Lower leg skin (tissue), 4 donors: ENCODE measurements at regions not wholly inside any gene's neighbourhood (a gene's known extent, or its start where the extent isn't known, plus 50 kb on each side); places are given as distances from the start of the nearest gene placed in this dataset.
A peak's percentile ranks its signal among the peaks of the same experiment; 100 is the strongest.

Experiments used
- DNase-seq, 2 donors: peaks; one replicate each; pipeline ENCODE4 v3.0.0-alpha.2; 2019; ENCODE audit warnings: low spot score in 2 of 2
- H3K4me3 ChIP-seq: fragments of 200-600 bp; sonication (generic); 2 replicates; pipeline ENCODE4 v1.5.1; 2017; ENCODE audit warnings: mild to moderate bottlenecking, low read depth; ENCODE audit not compliant: poor library complexity, severe bottlenecking
- CTCF ChIP-seq, 3 donors: fragments of 450-650 bp; IDR thresholded peaks; one replicate each; pipeline ENCODE4 v1.5.1; 2016; ENCODE audit warnings: antibody characterized with exemption in 3 of 3, mild to moderate bottlenecking in 3 of 3, moderate library complexity in 2 of 3
- POLR2A ChIP-seq, 2 donors: fragments of 450-650 bp; IDR thresholded peaks; one replicate each; pipeline ENCODE4 v1.6.1; 2016 to 2017; ENCODE audit warnings: antibody characterized with exemption in 2 of 2, mild to moderate bottlenecking in 1 of 2, moderate library complexity in 1 of 2
- WGBS, 2 donors: methylation state at CpG; one replicate each; pipeline ENCODE4 v1.1.5; 2018; 5-methylcytosine and 5-hydroxymethylcytosine counted together
- intact Hi-C: fragments of 100-400 bp; cut with DNase I; formaldehyde crosslinking; loops from one replicate; pipeline ENCODE4 v1.15.0; 2023; ENCODE audit warnings: low total_unique reads

GRCh38 chr9:91161465-91162300, 200.0 kb downstream of the AUH start:
- 83 to 89% methylated on average over 13 of the region's 13 CpGs for WGBS, 2 donors
- TF ChIP-seq CTCF (IDR thresholded peaks at IDR 0.05) (no peak), POLR2A (IDR thresholded peaks at IDR 0.05) (no peak)
- peak in 1 of 2 donors; percentile 81 for DNase-seq
- H3K4me3 ChIP-seq, result no peak overlapping the region
- intact Hi-C loops, result no loop called here

- H3K4me3 ChIP-seq, result no peak overlapping the region
- no peak for TF ChIP-seq POLR2A (IDR thresholded peaks at IDR 0.05)
- TF ChIP-seq CTCF (IDR thresholded peaks at IDR 0.05), result no peak
- DNase-seq, result peak in 1 of 2 donors; percentile 43
- intact Hi-C loops, result no loop called here
- WGBS, 2 donors, result 84 to 87% methylated on average over 5 of the region's 5 CpGs
Measured at GRCh38 chr9:91162311-91162710, 199.4 kb downstream of the AUH start.

GRCh38 chr9:91162784-91163443, 198.8 kb downstream of the AUH start:
- WGBS, 2 donors, result 66 to 69% methylated on average over 16 of the region's 16 CpGs
- DNase-seq, result peak in 1 of 2 donors; percentile 87
- TF ChIP-seq CTCF (IDR thresholded peaks at IDR 0.05), result no peak
- no peak for TF ChIP-seq POLR2A (IDR thresholded peaks at IDR 0.05)
- intact Hi-C loops, result no loop called here
- no peak overlapping the region for H3K4me3 ChIP-seq

- peak in 1 of 2 donors; percentile 68 for DNase-seq
- WGBS, 2 donors, result 87 to 91% methylated on average over 8 of the region's 8 CpGs
- no peak overlapping the region for H3K4me3 ChIP-seq
- intact Hi-C loops, result no loop called here
- TF ChIP-seq CTCF (IDR thresholded peaks at IDR 0.05) (no peak), POLR2A (IDR thresholded peaks at IDR 0.05) (no peak)
Measured at GRCh38 chr9:91163444-91163772, 198.3 kb downstream of the AUH start.

GRCh38 chr9:91163773-91164471, 197.8 kb downstream of the AUH start:
- no peak overlapping the region for H3K4me3 ChIP-seq
- DNase-seq, result peak in 1 of 2 donors; percentile 72
- WGBS, 2 donors, result 85 to 89% methylated on average over 16 to 17 of the region's 17 CpGs
- intact Hi-C loops, result no loop called here
- TF ChIP-seq POLR2A (IDR thresholded peaks at IDR 0.05), result no peak
- TF ChIP-seq CTCF (IDR thresholded peaks at IDR 0.05), result no peak
